MM.1S (cell line): ENCODE measurements at regions not wholly inside any gene's neighbourhood (a gene's known extent, or its start where the extent isn't known, plus 50 kb on each side); places are given as distances from the start of the nearest gene placed in this dataset.

Experiments
- EZH2 ChIP-seq: fragments of 300-600 bp; sonication (generic); optimal IDR thresholded peaks from 2 replicates; pipeline ENCODE3; 2017; ENCODE audit warnings: low read depth, mild to moderate bottlenecking, antibody characterized with exemption, low read length, mixed read lengths
- EZH2phosphoT487 ChIP-seq: fragments of 300-600 bp; sonication (generic); IDR thresholded peaks from 2 replicates; pipeline ENCODE4 v1.6.1; 2018; ENCODE audit warnings: antibody characterized with exemption, low read length
- TF ChIP-seq, protein P1 (sequence below): fragments of 300-600 bp; sonication (generic); IDR thresholded peaks from 2 replicates; pipeline ENCODE4 v1.5.1; 2016; ENCODE audit warnings: antibody characterized with exemption, low read length, mixed read lengths

DNA sequence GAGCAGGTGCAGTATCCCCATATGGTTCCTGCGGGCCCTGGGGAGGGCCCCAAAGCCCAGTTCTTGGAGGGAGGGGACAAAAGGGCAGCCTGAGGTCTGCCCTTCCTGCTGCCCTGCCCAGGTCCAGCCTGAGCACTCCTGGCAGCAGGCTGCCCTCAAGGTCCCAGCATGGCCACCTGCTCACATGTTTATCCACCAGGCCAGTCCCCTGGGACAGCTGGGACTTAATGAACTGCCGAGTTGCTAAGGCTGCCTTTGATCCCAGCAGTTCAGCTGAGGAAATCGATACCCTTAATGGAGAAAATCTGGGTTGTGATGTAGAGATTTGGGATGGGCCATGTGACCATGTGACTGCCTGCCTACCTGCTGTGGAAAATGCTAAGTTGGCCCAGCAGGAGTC lies 146.2 kb downstream of the TRIM29 start:
- TF ChIP-seq, protein P1, sequence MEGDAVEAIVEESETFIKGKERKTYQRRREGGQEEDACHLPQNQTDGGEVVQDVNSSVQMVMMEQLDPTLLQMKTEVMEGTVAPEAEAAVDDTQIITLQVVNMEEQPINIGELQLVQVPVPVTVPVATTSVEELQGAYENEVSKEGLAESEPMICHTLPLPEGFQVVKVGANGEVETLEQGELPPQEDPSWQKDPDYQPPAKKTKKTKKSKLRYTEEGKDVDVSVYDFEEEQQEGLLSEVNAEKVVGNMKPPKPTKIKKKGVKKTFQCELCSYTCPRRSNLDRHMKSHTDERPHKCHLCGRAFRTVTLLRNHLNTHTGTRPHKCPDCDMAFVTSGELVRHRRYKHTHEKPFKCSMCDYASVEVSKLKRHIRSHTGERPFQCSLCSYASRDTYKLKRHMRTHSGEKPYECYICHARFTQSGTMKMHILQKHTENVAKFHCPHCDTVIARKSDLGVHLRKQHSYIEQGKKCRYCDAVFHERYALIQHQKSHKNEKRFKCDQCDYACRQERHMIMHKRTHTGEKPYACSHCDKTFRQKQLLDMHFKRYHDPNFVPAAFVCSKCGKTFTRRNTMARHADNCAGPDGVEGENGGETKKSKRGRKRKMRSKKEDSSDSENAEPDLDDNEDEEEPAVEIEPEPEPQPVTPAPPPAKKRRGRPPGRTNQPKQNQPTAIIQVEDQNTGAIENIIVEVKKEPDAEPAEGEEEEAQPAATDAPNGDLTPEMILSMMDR, result no peak
- no peak for TF ChIP-seq EZH2
- no peak for TF ChIP-seq EZH2phosphoT487
